Keratinocyte (primary cell): ENCODE measurements at regions not wholly inside any gene's neighbourhood (a gene's known extent, or its start where the extent isn't known, plus 50 kb on each side); places are given as distances from the start of the nearest gene placed in this dataset.
"Not testable (repeated sequence)": the region's sequence is repeated elsewhere in the genome, so short reads cannot be mapped to it uniquely, and the experiment has no call there.

ENCODE experiments used
- DNase-seq: peaks from one replicate; pipeline ENCODE4 v3.0.0-alpha.2; 2011; ENCODE audit warnings: low read depth, missing footprints, low spot score
- FAIRE-seq: peaks from 2 replicates; lab custom pipeline; 2011; peaks lifted over from hg19 to GRCh38; lab: Jason Lieb, UNC
- H2AFZ ChIP-seq: 2 replicates; pipeline ENCODE4 v1.6.0; 2012; ENCODE audit warnings: low read length, control low read depth, inconsistent platforms; ENCODE audit not compliant: control insufficient read depth
- H3K27ac ChIP-seq: 2 replicates; pipeline ENCODE4 v1.5.1; 2011; ENCODE audit warnings: low read length; ENCODE audit not compliant: control insufficient read depth, insufficient read depth
- H3K27me3 ChIP-seq: 3 replicates; pipeline ENCODE4 v1.6.0; 2011; ENCODE audit warnings: low read length; ENCODE audit not compliant: control insufficient read depth, insufficient read depth; ENCODE audit errors: extremely low read depth
- H3K36me3 ChIP-seq, 2 experiments: 2 replicates in 1 of 2; 3 replicates in 1 of 2; pipeline ENCODE4 v1.5.1; 2011; ENCODE audit warnings: low read length in 2 of 2, mild to moderate bottlenecking in 1 of 2; ENCODE audit not compliant: control insufficient read depth in 2 of 2, insufficient read depth in 2 of 2; ENCODE audit errors: extremely low read depth in 1 of 2
- H3K4me1 ChIP-seq: 3 replicates; pipeline ENCODE4 v1.5.1; 2011; ENCODE audit warnings: low read length; ENCODE audit not compliant: control insufficient read depth, insufficient read depth; ENCODE audit errors: extremely low read depth
- H3K4me2 ChIP-seq: 3 replicates; pipeline ENCODE4 v1.6.0; 2011; ENCODE audit warnings: low read depth, low read length; ENCODE audit not compliant: control insufficient read depth, insufficient read depth; ENCODE audit errors: extremely low read depth
- H3K4me3 ChIP-seq, 3 experiments: fragments of 200-600 bp in 1 of 3; sonication (generic) in 1 of 3; 2 replicates in 2 of 3; 3 replicates in 1 of 3; pipeline ENCODE4 v1.5.1; 2011 to 2016; ENCODE audit warnings: low read length in 3 of 3, mild to moderate bottlenecking in 3 of 3, control low read depth in 2 of 3, inconsistent platforms in 1 of 3, low read depth in 1 of 3, mixed read lengths in 1 of 3, mixed run types in 1 of 3, moderate library complexity in 1 of 3; ENCODE audit not compliant: control insufficient read depth in 2 of 3, insufficient read depth in 2 of 3; ENCODE audit errors: extremely low read depth in 1 of 3
- H3K79me2 ChIP-seq: 2 replicates; pipeline ENCODE4 v1.6.0; 2012; ENCODE audit warnings: low read length; ENCODE audit not compliant: control insufficient read depth, insufficient read depth
- H3K9ac ChIP-seq: 3 replicates; pipeline ENCODE4 v1.6.0; 2011; ENCODE audit warnings: low read length; ENCODE audit not compliant: control insufficient read depth, insufficient read depth; ENCODE audit errors: extremely low read depth
- H3K9me1 ChIP-seq: 3 replicates; pipeline ENCODE4 v1.6.0; 2011; ENCODE audit warnings: low read length; ENCODE audit not compliant: control insufficient read depth, insufficient read depth; ENCODE audit errors: extremely low read depth
- H3K9me3 ChIP-seq: 2 replicates; pipeline ENCODE4 v1.5.1; 2012; ENCODE audit warnings: low read depth, low read length; ENCODE audit not compliant: control insufficient read depth
- H4K20me1 ChIP-seq: 3 replicates; pipeline ENCODE4 v1.6.0; 2011; ENCODE audit warnings: low read length; ENCODE audit not compliant: control insufficient read depth, insufficient read depth; ENCODE audit errors: extremely low read depth
- EZH2 ChIP-seq: IDR thresholded peaks from one replicate; pipeline ENCODE4 v1.6.1; 2012; ENCODE audit warnings: inconsistent platforms, mild to moderate bottlenecking, low read length, moderate library complexity
- dilution Hi-C: fragments of 300-500 bp; cut with MboI; formaldehyde crosslinking; loops from one replicate; pipeline ENCODE4 v1.7.0; 2020; ENCODE audit warnings: low sequenced_read_pairs; ENCODE audit not compliant: extremely low pct_ligation_motif_present
- TF ChIP-seq, protein P1 (sequence below), 3 experiments: IDR thresholded peaks in 1 of 3; conservative IDR thresholded peaks in 1 of 3; optimal IDR thresholded peaks in 1 of 3; 2 replicates in 2 of 3; 3 replicates in 1 of 3; pipeline versions ENCODE3 to v1.5.1; 2011; ENCODE audit warnings: low read length in 3 of 3, mild to moderate bottlenecking in 3 of 3, moderate library complexity in 2 of 3, control low read depth in 1 of 3, inconsistent platforms in 1 of 3; ENCODE audit not compliant: insufficient read depth in 2 of 3; ENCODE audit errors: extremely low read depth in 1 of 3

DNA sequence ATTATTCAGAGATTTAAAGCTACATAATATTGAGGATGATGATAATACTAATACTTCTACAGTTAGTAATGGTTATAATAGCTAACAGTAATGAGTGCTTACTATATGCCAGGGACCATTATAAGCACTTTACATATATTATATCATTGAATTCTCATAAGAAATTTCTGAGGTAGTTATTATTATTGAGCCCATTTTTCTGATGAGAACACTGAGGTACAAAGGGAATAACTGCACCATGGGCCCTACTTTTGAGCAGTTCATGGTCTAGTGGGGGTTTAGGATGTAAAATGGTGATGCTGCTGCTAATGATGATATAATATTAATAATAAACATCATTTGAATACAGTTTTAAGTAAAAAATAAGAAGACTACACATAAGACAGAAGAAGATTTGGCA is 64.2 kb upstream of the SPDL1 start:
- Histone ChIP-seq H3K9me3 (no peaks in the 10 kb centered on the region), H3K27ac (no peak overlapping the region), H3K4me2 (no peak overlapping the region), H4K20me1 (no peaks in the 10 kb centered on the region), H3K9me1 (no peaks in the 10 kb centered on the region), H3K4me1 (no peaks in the 10 kb centered on the region), H3K9ac (no peak overlapping the region), H3K79me2 (no peaks in the 10 kb centered on the region), H3K27me3 (no peaks in the 10 kb centered on the region), H3K36me3 (no peaks in the 10 kb centered on the region), H2AFZ (no peak overlapping the region), H3K4me3 (no peak overlapping the region)
- TF ChIP-seq, protein P1, sequence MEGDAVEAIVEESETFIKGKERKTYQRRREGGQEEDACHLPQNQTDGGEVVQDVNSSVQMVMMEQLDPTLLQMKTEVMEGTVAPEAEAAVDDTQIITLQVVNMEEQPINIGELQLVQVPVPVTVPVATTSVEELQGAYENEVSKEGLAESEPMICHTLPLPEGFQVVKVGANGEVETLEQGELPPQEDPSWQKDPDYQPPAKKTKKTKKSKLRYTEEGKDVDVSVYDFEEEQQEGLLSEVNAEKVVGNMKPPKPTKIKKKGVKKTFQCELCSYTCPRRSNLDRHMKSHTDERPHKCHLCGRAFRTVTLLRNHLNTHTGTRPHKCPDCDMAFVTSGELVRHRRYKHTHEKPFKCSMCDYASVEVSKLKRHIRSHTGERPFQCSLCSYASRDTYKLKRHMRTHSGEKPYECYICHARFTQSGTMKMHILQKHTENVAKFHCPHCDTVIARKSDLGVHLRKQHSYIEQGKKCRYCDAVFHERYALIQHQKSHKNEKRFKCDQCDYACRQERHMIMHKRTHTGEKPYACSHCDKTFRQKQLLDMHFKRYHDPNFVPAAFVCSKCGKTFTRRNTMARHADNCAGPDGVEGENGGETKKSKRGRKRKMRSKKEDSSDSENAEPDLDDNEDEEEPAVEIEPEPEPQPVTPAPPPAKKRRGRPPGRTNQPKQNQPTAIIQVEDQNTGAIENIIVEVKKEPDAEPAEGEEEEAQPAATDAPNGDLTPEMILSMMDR (optimal IDR thresholded peaks at IDR 0.05 in 1 of 3, IDR thresholded peaks at IDR 0.05 in 1 of 3, conservative IDR thresholded peaks at IDR 0.05 in 1 of 3; ENCODE audit: extremely low read depth in 1 of 3, insufficient read depth in 2 of 3, low read length in 3 of 3) = no peak
- no peak for TF ChIP-seq EZH2
- DNase-seq = no peak
- FAIRE-seq = no peak
- dilution Hi-C loops = no loop called here

DNA sequence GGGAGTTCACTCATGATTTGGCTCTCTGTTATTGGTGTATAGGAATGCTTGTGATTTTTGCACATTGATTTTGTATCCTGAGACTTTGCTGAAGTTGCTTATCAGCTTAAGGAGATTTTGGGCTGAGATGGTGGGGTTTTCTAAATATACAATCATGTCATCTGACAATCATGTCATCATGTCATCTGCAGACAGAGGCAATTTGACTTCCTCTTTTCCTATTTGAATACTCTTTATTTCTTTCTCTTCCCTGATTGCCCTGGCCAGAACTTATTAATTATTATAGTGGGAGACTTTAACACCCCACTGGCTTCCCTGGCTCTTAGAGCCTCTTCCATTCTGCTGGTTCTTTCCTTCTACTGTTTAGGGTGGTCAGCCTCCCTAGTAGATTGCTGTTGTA is 64.8 kb upstream of the SPDL1 start:
- dilution Hi-C loops, H3K9ac ChIP-seq, H3K4me1 ChIP-seq, H3K27ac ChIP-seq, H3K27me3 ChIP-seq, H3K36me3 ChIP-seq, H3K4me3 ChIP-seq, H3K9me1 ChIP-seq, H2AFZ ChIP-seq, H3K4me2 ChIP-seq, H3K9me3 ChIP-seq, DNase-seq, H4K20me1 ChIP-seq, FAIRE-seq, H3K79me2 ChIP-seq: not testable (repeated sequence)

DNA sequence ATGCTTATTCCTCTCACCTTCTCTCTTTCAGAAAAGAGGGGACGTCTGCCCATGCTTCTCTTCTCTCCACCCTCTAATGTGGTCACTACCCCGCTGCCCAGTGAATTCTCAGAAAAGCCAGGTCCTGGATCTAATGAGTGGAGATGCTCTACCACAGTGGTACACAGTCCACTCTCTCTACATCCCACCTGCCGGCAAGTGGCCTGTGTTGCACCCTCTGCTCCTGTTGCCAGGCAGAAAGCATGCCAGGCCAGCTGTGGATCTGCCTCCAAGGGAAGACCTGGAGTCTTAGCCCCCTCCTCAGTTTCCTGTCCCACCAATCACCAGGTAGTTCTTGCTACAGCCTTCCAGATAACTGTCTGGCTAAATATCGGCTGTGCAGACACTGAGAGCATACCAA is 71.2 kb upstream of the SPDL1 start:
- TF ChIP-seq, protein P1 (optimal IDR thresholded peaks at IDR 0.05 in 1 of 3, IDR thresholded peaks at IDR 0.05 in 1 of 3, conservative IDR thresholded peaks at IDR 0.05 in 1 of 3; ENCODE audit: extremely low read depth in 1 of 3, insufficient read depth in 2 of 3, low read length in 3 of 3) = no peak
- Histone ChIP-seq H3K4me1 (no peaks in the 10 kb centered on the region), H4K20me1 (no peaks in the 10 kb centered on the region), H3K9me1 (no peaks in the 10 kb centered on the region), H3K27ac (no peak overlapping the region), H3K79me2 (no peaks in the 10 kb centered on the region), H2AFZ (no peak overlapping the region), H3K27me3 (no peaks in the 10 kb centered on the region), H3K36me3 (no peaks in the 10 kb centered on the region), H3K9me3 (no peaks in the 10 kb centered on the region), H3K9ac (no peak overlapping the region), H3K4me2 (no peak overlapping the region), H3K4me3 (no peak overlapping the region)
- DNase-seq (no peak), FAIRE-seq (no peak)
- dilution Hi-C loops = no loop called here
